ENCODE measurements at regions not wholly inside any gene's neighbourhood (a gene's known extent, or its start where the extent isn't known, plus 50 kb on each side); places are given as distances from the start of the nearest gene placed in this dataset.

- no peaks in the 10 kb centered on the region for H3K9me3 ChIP-seq
- H3K4me3 ChIP-seq: no peak overlapping the region
- H3K27ac ChIP-seq: no peak overlapping the region
- no peaks in the 10 kb centered on the region for H3K4me1 ChIP-seq
- intact Hi-C loops (cut with DNase I; ENCODE audit: low total_unique reads) (no loop called here), in situ Hi-C loops (cut with MboI; ENCODE audit: low sequenced_read_pairs in 4 of 4) (no loop called here)
- H3K36me3 ChIP-seq: no peaks in the 10 kb centered on the region
- TF ChIP-seq POLR2A (IDR thresholded peaks at IDR 0.05) (no peak), CTCF (IDR thresholded peaks at IDR 0.05 in 4 of 5, conservative IDR thresholded peaks at IDR 0.05 in 1 of 5) (no peak)
- ATAC-seq: no peak
- no peak for DNase-seq
- H3K27me3 ChIP-seq: peaks cover 0 to 3% (median 3%) of the 10 kb centered on the region in 3 donors
These were observed 354.3 kb upstream of the SFSWAP start for GRCh38 chr12:131356485-131357184.

- DNase-seq (no peak), ATAC-seq (no peak)
- Histone ChIP-seq H3K27me3 (peaks cover 0 to 3% (median 3%) of the 10 kb centered on the region in 3 donors), H3K27ac (no peak overlapping the region), H3K4me1 (no peaks in the 10 kb centered on the region), H3K9me3 (no peaks in the 10 kb centered on the region), H3K36me3 (no peaks in the 10 kb centered on the region), H3K4me3 (no peak overlapping the region)
- TF ChIP-seq POLR2A (IDR thresholded peaks at IDR 0.05): no peak
- TF ChIP-seq CTCF (IDR thresholded peaks at IDR 0.05 in 4 of 5, conservative IDR thresholded peaks at IDR 0.05 in 1 of 5): no peak
- intact Hi-C loops (cut with DNase I; ENCODE audit: low total_unique reads): no loop called here
- in situ Hi-C loops (cut with MboI; ENCODE audit: low sequenced_read_pairs in 4 of 4): no loop called here
These were observed 353.6 kb upstream of the SFSWAP start for GRCh38 chr12:131357185-131357747.

- no peak overlapping the region for H3K27ac ChIP-seq
- DNase-seq (no peak), ATAC-seq (no peak)
- H3K9me3 ChIP-seq: no peaks in the 10 kb centered on the region
- H3K36me3 ChIP-seq: no peaks in the 10 kb centered on the region
- in situ Hi-C loops (cut with MboI; ENCODE audit: low sequenced_read_pairs in 4 of 4) (no loop called here), intact Hi-C loops (cut with DNase I; ENCODE audit: low total_unique reads) (no loop called here)
- TF ChIP-seq POLR2A (IDR thresholded peaks at IDR 0.05) (no peak), CTCF (IDR thresholded peaks at IDR 0.05 in 4 of 5, conservative IDR thresholded peaks at IDR 0.05 in 1 of 5) (no peak)
- no peaks in the 10 kb centered on the region for H3K4me1 ChIP-seq
- no peak overlapping the region for H3K4me3 ChIP-seq
- H3K27me3 ChIP-seq: peaks cover 0 to 3% (median 3%) of the 10 kb centered on the region in 3 donors
These were observed 353.0 kb upstream of the SFSWAP start for GRCh38 chr12:131357920-131358319.

GRCh38 chr12:131362291-131363211, 348.3 kb upstream of the SFSWAP start:
- Histone ChIP-seq H3K4me3 (no peak overlapping the region), H3K27ac (no peak overlapping the region), H3K4me1 (no peaks in the 10 kb centered on the region), H3K36me3 (no peaks in the 10 kb centered on the region), H3K9me3 (no peaks in the 10 kb centered on the region), H3K27me3 (peaks cover 0 to 6% (median 3%) of the 10 kb centered on the region in 3 donors)
- intact Hi-C loops (cut with DNase I; ENCODE audit: low total_unique reads): no loop called here
- TF ChIP-seq CTCF (IDR thresholded peaks at IDR 0.05 in 4 of 5, conservative IDR thresholded peaks at IDR 0.05 in 1 of 5) (no peak), POLR2A (IDR thresholded peaks at IDR 0.05) (no peak)
- ATAC-seq: no peak
- in situ Hi-C loops (cut with MboI; ENCODE audit: low sequenced_read_pairs in 4 of 4): no loop called here
- DNase-seq: no peak

All from gastrocnemius medialis (tissue), 4 donors.